GM19452 (cell line): ENCODE measurements at regions not wholly inside any gene's neighbourhood (a gene's known extent, or its start where the extent isn't known, plus 50 kb on each side); places are given as distances from the start of the nearest gene placed in this dataset.

ENCODE experiments used
- ATAC-seq: cut with Tn5 transposase; IDR thresholded peaks from one replicate; pipeline ENCODE4 v1.9.1; 2021; ENCODE audit not compliant: unreplicated experiment

- ATAC-seq, result no peak
Measured at GRCh38 chr6:45714006-45714730, 301.5 kb downstream of the CLIC5 start.
